ENCODE measurements at regions not wholly inside any gene's neighbourhood (a gene's known extent, or its start where the extent isn't known, plus 50 kb on each side); places are given as distances from the start of the nearest gene placed in this dataset.
"Not testable (repeated sequence)": the region's sequence is repeated elsewhere in the genome, so short reads cannot be mapped to it uniquely, and the experiment has no call there.

- no peak for DNase-seq
Observed at GRCh38 chr9:71587576-71588362, 180.5 kb downstream of the CEMIP2 start.

DNA sequence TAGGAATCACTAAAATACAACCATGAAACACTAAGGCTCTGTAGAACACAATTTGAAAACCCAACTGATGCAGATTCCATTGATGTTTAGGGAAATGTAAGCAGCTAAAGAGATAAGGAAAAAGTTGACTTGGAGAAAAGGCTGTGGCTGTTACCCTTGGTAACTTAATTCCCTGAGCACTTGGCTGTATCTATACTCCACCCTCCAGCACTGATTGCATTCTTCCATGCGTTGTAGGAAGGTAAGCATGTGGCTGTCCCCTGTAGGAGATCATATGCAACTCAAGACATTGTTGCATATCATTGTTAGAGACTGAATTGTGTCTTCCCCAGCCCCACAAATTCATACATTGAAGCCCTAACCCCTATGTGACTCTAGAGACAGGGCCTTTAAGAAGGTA lies 184.5 kb downstream of the CEMIP2 start:
- no peak for DNase-seq

DNA sequence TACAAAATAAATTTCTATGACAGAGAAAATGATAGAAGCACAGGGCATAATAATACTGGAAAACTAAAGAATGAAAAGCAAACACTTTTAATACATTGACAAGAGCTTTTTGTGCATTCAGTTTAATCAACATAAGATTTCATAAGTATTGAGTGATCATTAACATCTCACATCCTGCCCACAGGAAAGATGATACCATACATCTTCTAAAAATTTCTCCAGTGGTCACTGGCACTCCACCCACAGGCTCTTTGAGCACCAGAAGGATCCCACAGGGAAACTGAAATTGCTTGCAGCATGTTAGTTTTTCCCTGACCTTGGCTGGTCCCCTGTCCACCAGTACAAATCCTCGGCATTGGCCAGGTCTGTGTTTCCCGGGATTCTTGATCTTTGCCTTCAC lies 186.0 kb downstream of the CEMIP2 start:
- no peak for DNase-seq

GRCh38 chr9:71581101-71581500 lies 187.2 kb downstream of the CEMIP2 start:
- DNase-seq: no peak

- DNase-seq: no peak
Observed at GRCh38 chr9:71571186-71571585, 197.1 kb downstream of the CEMIP2 start.

- no peak for DNase-seq
Observed at GRCh38 chr9:71567890-71568289, 200.4 kb downstream of the CEMIP2 start.

DNA sequence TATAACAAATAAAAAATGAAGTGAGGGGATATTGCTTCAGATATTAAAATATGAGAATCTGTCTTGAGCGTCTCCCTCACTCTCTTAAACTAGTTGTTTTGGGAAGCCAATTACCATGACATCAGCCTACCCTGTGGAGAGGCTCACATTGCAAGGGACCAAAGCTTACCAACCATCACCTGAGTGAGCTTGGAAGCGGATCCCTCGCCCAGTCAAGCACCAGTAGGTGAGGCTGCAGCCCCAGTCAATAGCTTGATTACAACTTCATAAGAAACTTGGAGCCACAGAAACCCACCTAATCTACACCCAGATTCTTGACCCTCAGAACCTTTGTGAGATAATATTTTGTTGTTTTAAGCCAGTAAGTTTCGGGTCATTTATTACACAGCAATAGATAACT lies 206.2 kb downstream of the CEMIP2 start:
- DNase-seq: no peak

DNA sequence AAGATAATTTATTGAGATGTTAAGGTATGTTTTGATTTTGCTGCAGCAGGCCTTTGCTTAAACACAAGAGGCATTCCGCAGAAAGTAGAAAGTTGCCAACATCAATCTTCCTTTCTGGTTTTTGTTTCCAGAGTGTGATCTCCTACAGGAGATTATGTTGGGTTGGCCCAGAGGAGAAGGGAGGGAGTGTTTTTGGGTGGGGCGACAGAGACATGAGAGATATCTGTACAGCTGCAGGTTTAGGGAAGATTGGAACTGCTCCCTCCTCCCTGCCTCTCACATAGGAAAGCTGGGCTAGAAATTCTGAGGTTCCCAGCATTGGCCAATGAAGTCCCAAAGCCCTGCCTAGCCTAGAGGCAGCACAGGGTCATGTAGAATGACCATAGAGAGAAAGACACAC lies 211.0 kb downstream of the CEMIP2 start:
- DNase-seq: no peak

- DNase-seq: peak; percentile 13 to 36
Observed at GRCh38 chr9:71552480-71552879, 215.8 kb downstream of the CEMIP2 start.

DNA sequence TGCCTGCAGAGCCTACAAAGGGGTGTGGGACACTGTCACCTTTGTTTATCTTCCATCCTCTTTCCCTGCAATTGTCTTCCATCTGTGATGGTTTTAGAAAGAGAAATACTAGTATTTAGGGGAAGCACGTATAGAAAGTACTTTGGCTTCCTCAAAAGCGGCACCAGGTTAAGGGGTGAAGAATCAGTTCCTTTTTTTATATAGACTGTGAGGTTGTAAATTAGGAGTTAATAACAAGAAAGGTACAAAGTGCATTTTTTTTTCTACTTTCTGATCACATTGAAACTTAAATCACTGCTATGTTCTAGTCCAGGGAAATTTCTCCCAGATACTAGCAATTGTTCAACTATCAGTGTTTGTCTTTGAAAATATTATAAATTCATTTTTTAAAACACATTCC lies 219.3 kb downstream of the CEMIP2 start:
- DNase-seq: no peak

DNA sequence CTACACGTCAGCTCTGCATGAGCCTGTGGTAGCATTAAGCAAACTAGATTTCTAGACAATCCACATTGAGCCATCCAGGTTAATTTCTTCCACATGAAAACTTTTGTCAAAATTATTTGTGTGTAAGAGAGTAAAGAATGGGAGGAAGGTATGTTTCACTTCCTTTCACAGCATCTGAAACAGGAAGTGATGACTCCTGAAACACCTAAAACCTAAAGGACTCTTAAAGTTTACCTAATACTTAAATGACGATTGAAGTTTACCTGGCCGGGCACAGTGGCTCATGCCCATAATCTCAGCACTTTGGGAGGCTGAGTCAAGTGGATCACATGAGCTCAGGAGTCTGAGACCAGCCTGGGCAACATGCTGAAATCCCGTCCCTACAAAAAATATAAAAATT lies 223.8 kb downstream of the CEMIP2 start:
- DNase-seq: no peak

- no peak for DNase-seq
Observed at GRCh38 chr9:71541436-71541835, 226.9 kb downstream of the CEMIP2 start.

- no peak for DNase-seq
Observed at GRCh38 chr9:71524996-71525580, 243.2 kb downstream of the CEMIP2 start.

DNA sequence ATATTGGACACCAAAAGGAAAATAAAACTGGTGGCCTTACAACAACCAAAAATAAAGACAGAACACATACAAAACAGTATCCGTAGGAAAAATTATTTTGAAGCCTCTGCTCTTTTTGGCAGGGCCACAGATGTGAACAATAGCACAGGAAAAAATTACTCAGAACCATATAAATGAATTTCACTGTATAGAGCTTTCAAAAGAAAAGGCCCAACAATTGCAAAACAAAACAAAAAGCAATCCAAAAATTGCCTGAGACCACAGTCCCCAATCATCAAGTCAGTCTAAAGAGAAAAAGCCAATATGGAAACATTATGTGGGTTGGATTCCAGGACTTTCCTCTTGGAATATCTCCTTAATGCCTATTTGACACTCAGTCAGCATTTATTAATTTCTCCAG lies 243.8 kb downstream of the CEMIP2 start:
- DNase-seq: no peak

GRCh38 chr9:71521132-71521531 lies 247.2 kb downstream of the CEMIP2 start:
- no peak for DNase-seq

GRCh38 chr9:71519098-71519696 lies 249.1 kb downstream of the CEMIP2 start:
- DNase-seq: no peak

GRCh38 chr9:71518045-71518827 lies 250.1 kb downstream of the CEMIP2 start:
- DNase-seq: no peak

DNA sequence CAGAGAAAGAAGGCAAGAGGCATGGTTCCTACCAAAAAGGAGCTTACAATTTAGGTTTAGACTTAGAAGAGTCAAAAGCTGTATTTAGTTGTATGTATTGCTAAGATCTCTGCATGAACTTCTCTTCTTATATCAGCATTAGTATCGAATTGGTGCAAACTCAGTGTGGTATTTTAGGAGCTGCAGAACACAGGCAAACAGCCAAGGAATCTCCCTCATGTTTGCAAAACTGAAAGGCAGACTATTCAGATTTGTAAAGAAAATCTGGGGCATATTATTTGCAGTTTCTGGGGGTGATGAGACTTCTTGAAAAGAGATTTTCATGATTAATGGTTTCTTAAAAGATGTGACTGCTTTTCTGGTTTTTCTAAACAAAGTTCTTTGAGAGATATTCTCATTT lies 252.7 kb downstream of the CEMIP2 start:
- DNase-seq: no peak

DNA sequence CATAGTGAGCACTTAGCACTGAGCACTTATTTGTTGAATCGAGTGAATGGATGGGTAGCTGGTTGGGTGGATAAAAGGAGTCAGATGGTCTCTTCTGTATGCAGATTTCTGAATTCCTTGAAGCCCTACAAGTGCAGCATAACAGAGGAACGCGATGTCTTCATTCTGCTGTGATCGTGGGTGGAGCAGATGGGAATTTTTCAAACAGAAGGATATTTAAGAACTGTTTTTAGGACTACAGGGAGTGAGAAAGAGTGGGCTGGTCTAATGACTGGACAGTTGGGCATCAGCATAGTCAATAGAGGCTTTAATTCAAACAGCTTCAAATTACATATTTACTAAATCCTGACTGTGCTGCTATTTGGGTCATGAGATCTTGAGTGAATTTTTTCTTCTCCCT lies 253.2 kb downstream of the CEMIP2 start:
- no peak for DNase-seq

GRCh38 chr9:71514344-71514975 lies 253.9 kb downstream of the CEMIP2 start:
- DNase-seq: no peak

DNA sequence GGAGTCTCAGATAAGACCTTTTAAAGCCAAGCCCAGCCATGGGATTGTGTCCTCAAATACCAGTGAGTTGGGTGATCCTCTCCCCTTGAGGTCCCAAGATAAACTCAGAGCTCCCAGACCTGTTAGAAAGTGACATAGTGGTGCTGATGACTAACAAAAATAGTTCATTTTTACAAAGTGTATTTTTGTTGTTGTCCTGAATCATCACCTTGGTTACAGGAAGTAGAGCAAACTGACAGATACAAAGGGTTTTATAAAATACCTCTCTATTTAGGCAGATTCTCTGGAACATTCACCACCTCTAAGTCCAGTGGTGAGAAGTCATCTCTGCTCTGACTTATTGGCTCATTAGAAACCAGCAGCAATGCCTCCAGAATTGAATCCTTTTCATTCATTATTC lies 259.3 kb downstream of the CEMIP2 start:
- DNase-seq: no peak

- not testable (repeated sequence) for DNase-seq
Observed at GRCh38 chr9:71508141-71508540, 260.2 kb downstream of the CEMIP2 start.

- DNase-seq: no peak
Observed at GRCh38 chr9:71506821-71507220, 261.5 kb downstream of the CEMIP2 start.
